Osteoblast (primary cell): ENCODE measurements at regions not wholly inside any gene's neighbourhood (a gene's known extent, or its start where the extent isn't known, plus 50 kb on each side); places are given as distances from the start of the nearest gene placed in this dataset.
A peak's percentile ranks its signal among the peaks of the same experiment; 100 is the strongest.

Source experiments
- DNase-seq: peaks from one replicate; pipeline ENCODE4 v3.0.0; 2011; ENCODE audit warnings: low spot score, mixed read lengths; ENCODE audit not compliant: insufficient read length; ENCODE audit errors: missing footprints
- H2AFZ ChIP-seq: 2 replicates; pipeline ENCODE4 v1.6.0; 2011; ENCODE audit warnings: mild to moderate bottlenecking, low read length
- H3K27ac ChIP-seq: 2 replicates; pipeline ENCODE4 v1.5.1; 2011; ENCODE audit warnings: mild to moderate bottlenecking, low read depth, low read length, moderate library complexity
- H3K27me3 ChIP-seq: 2 replicates; pipeline ENCODE4 v1.6.0; 2012; ENCODE audit warnings: mild to moderate bottlenecking, control low read depth, inconsistent platforms, low read length, moderate library complexity; ENCODE audit not compliant: insufficient read depth
- H3K36me3 ChIP-seq: 2 replicates; pipeline ENCODE4 v1.5.1; 2011; ENCODE audit warnings: mild to moderate bottlenecking, low read length, control low read depth, moderate library complexity; ENCODE audit not compliant: insufficient read depth
- H3K4me1 ChIP-seq: 2 replicates; pipeline ENCODE4 v1.5.1; 2011; ENCODE audit warnings: mild to moderate bottlenecking, low read length, control low read depth, moderate library complexity; ENCODE audit not compliant: insufficient read depth
- H3K4me2 ChIP-seq: 2 replicates; pipeline ENCODE4 v1.6.0; 2011; ENCODE audit warnings: mild to moderate bottlenecking, low read length; ENCODE audit not compliant: insufficient read depth
- H3K4me3 ChIP-seq: fragments of 200-600 bp; sonication (generic); 3 replicates; pipeline ENCODE4 v1.5.1; 2012; ENCODE audit warnings: mild to moderate bottlenecking, low read length, inconsistent platforms; ENCODE audit not compliant: insufficient read depth
- H3K79me2 ChIP-seq: 2 replicates; pipeline ENCODE4 v1.6.0; 2012; ENCODE audit warnings: mild to moderate bottlenecking, low read length, control low read depth, inconsistent platforms; ENCODE audit not compliant: insufficient read depth
- H3K9me3 ChIP-seq: 2 replicates; pipeline ENCODE4 v1.5.1; 2011; ENCODE audit warnings: low read depth, low read length, control low read depth
- H4K20me1 ChIP-seq: 2 replicates; pipeline ENCODE4 v1.6.0; 2012; ENCODE audit warnings: mild to moderate bottlenecking, low read length, control low read depth; ENCODE audit not compliant: insufficient read depth
- CTCF ChIP-seq: IDR thresholded peaks from 2 replicates; pipeline ENCODE4 v1.5.1; 2011; ENCODE audit warnings: mild to moderate bottlenecking, low read depth, low read length, moderate library complexity; ENCODE audit errors: extremely low read depth

- H3K27ac ChIP-seq: no peak overlapping the region
- no peak overlapping the region for H2AFZ ChIP-seq
- no peaks in the 10 kb centered on the region for H3K36me3 ChIP-seq
- TF ChIP-seq CTCF: no peak
- no peaks in the 10 kb centered on the region for H3K27me3 ChIP-seq
- no peak for DNase-seq
- H3K4me3 ChIP-seq: no peak overlapping the region
- H3K4me1 ChIP-seq: no peaks in the 10 kb centered on the region
- H3K79me2 ChIP-seq: no peaks in the 10 kb centered on the region
- no peaks in the 10 kb centered on the region for H4K20me1 ChIP-seq
- H3K9me3 ChIP-seq: no peaks in the 10 kb centered on the region
- H3K4me2 ChIP-seq: no peak overlapping the region
These were observed 539.3 kb downstream of the TNS1 start for GRCh38 chr2:217463402-217464075.

GRCh38 chr2:217462121-217462520 lies 540.7 kb downstream of the TNS1 start:
- H3K4me3 ChIP-seq: no peak overlapping the region
- H3K27me3 ChIP-seq: no peaks in the 10 kb centered on the region
- no peaks in the 10 kb centered on the region for H4K20me1 ChIP-seq
- no peaks in the 10 kb centered on the region for H3K79me2 ChIP-seq
- H3K36me3 ChIP-seq: no peaks in the 10 kb centered on the region
- H2AFZ ChIP-seq: no peak overlapping the region
- H3K4me2 ChIP-seq: no peak overlapping the region
- DNase-seq: no peak
- H3K27ac ChIP-seq: no peak overlapping the region
- H3K9me3 ChIP-seq: no peaks in the 10 kb centered on the region
- TF ChIP-seq CTCF: no peak
- no peaks in the 10 kb centered on the region for H3K4me1 ChIP-seq

- Histone ChIP-seq H3K79me2 (no peaks in the 10 kb centered on the region), H3K27me3 (no peaks in the 10 kb centered on the region), H3K36me3 (no peaks in the 10 kb centered on the region), H3K9me3 (no peaks in the 10 kb centered on the region), H3K27ac (no peak overlapping the region), H3K4me1 (no peaks in the 10 kb centered on the region), H4K20me1 (no peaks in the 10 kb centered on the region), H3K4me3 (no peak overlapping the region), H2AFZ (no peak overlapping the region), H3K4me2 (no peak overlapping the region)
- DNase-seq: no peak
- no peak for TF ChIP-seq CTCF
These were observed 541.1 kb downstream of the TNS1 start for GRCh38 chr2:217461674-217462073.

GRCh38 chr2:217459680-217460405 lies 543.0 kb downstream of the TNS1 start:
- H4K20me1 ChIP-seq: no peaks in the 10 kb centered on the region
- TF ChIP-seq CTCF: no peak
- no peaks in the 10 kb centered on the region for H3K27me3 ChIP-seq
- H3K9me3 ChIP-seq: no peaks in the 10 kb centered on the region
- peak; percentile 60 for DNase-seq
- H3K27ac ChIP-seq: no peak overlapping the region
- H2AFZ ChIP-seq: no peak overlapping the region
- H3K79me2 ChIP-seq: no peaks in the 10 kb centered on the region
- H3K4me2 ChIP-seq: no peak overlapping the region
- no peaks in the 10 kb centered on the region for H3K4me1 ChIP-seq
- H3K36me3 ChIP-seq: no peaks in the 10 kb centered on the region
- H3K4me3 ChIP-seq: no peak overlapping the region
